Ovary (tissue), 3 donors: ENCODE measurements at regions not wholly inside any gene's neighbourhood (a gene's known extent, or its start where the extent isn't known, plus 50 kb on each side); places are given as distances from the start of the nearest gene placed in this dataset.

ENCODE experiments used
- EP300 ChIP-seq: sonication (generic); formaldehyde crosslinking; IDR thresholded peaks from one replicate; pipeline ENCODE4 v1.6.1; 2017; ENCODE audit warnings: antibody characterized with exemption
- POLR2A ChIP-seq: fragments of 450-650 bp; IDR thresholded peaks from one replicate; pipeline ENCODE4 v1.6.1; 2017; ENCODE audit warnings: antibody characterized with exemption, mild to moderate bottlenecking, moderate library complexity
- TF ChIP-seq, protein P1 (sequence below), 3 donors: fragments of 450-650 bp in 2 of 3; fragments of 200-600 bp in 1 of 3; IDR thresholded peaks; one replicate each; pipeline versions ENCODE4 v1.5.1 to v1.8.0; 2016 to 2022; ENCODE audit warnings: antibody characterized with exemption in 3 of 3, mild to moderate bottlenecking in 1 of 3
- donor health status: DM: no; HTN: no; CAD: no.

DNA sequence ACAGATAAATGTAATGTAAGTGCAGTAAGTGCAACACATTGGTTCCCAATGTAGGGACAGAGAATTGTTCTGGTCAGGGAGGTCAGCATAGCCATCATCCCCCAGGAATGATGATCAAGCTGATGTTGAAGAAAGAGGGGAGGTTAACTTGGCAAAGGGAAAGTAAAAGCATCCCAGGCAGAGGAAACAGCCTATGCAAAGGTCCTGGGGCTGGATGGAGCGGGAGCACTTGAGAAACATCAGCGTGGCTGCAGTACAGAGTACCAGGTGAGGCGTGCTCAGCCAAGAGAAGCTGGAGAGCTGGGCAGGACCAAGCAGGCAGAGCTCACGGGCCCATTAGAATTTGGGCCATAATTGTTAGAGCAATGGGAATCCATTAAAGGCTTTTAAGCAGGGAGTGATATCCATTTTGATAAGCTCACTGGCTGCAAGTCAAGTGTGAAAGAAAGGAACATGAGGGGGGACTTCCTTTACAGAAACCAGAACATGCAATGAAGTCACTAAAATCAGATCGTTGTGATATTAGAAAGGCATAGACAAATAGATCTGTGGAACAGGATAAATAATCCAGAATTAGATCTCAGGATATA is 50.1 kb upstream of the HAND1 start:
- TF ChIP-seq POLR2A: no peak
- TF ChIP-seq, protein P1, sequence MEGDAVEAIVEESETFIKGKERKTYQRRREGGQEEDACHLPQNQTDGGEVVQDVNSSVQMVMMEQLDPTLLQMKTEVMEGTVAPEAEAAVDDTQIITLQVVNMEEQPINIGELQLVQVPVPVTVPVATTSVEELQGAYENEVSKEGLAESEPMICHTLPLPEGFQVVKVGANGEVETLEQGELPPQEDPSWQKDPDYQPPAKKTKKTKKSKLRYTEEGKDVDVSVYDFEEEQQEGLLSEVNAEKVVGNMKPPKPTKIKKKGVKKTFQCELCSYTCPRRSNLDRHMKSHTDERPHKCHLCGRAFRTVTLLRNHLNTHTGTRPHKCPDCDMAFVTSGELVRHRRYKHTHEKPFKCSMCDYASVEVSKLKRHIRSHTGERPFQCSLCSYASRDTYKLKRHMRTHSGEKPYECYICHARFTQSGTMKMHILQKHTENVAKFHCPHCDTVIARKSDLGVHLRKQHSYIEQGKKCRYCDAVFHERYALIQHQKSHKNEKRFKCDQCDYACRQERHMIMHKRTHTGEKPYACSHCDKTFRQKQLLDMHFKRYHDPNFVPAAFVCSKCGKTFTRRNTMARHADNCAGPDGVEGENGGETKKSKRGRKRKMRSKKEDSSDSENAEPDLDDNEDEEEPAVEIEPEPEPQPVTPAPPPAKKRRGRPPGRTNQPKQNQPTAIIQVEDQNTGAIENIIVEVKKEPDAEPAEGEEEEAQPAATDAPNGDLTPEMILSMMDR (IDR thresholded peaks at IDR 0.05): no peak
- no peak for TF ChIP-seq EP300
